Peyer's patch (tissue), 4 donors: ENCODE measurements at regions not wholly inside any gene's neighbourhood (a gene's known extent, or its start where the extent isn't known, plus 50 kb on each side); places are given as distances from the start of the nearest gene placed in this dataset.

ENCODE experiments used
- POLR2A ChIP-seq, 2 donors: fragments of 450-650 bp; IDR thresholded peaks; one replicate each; pipeline ENCODE4 v1.5.1; 2017; ENCODE audit warnings: antibody characterized with exemption in 2 of 2, mild to moderate bottlenecking in 2 of 2, moderate library complexity in 2 of 2
- TF ChIP-seq, protein P1 (sequence below), 6 experiments: fragments of 450-650 bp in 4 of 6; fragments of 200-600 bp in 2 of 6; sonication (generic) in 1 of 6; IDR thresholded peaks; one replicate each; pipeline ENCODE4 v1.5.1; 2017 to 2019; ENCODE audit warnings: antibody characterized with exemption in 6 of 6, mild to moderate bottlenecking in 3 of 6, moderate library complexity in 1 of 6

DNA sequence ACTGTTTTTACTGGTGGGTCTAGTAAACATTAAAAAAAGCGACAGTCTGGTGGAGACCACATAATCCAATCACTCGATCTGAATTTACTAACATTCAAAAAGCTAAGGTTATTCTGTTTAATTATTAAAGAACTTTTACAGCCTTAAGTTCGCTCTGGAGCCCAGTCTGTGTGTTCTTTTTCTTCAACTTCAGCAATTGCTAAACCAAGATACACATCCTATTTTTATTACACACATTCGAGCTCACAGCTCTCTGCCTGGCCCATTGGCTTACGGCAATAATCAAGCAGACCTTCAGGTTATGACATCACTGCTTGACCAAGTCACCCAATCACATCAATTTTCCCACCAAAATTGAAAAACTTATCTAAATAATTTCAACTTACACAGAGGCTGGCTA is 57.4 kb upstream of the PRSS16 start:
- TF ChIP-seq, protein P1, sequence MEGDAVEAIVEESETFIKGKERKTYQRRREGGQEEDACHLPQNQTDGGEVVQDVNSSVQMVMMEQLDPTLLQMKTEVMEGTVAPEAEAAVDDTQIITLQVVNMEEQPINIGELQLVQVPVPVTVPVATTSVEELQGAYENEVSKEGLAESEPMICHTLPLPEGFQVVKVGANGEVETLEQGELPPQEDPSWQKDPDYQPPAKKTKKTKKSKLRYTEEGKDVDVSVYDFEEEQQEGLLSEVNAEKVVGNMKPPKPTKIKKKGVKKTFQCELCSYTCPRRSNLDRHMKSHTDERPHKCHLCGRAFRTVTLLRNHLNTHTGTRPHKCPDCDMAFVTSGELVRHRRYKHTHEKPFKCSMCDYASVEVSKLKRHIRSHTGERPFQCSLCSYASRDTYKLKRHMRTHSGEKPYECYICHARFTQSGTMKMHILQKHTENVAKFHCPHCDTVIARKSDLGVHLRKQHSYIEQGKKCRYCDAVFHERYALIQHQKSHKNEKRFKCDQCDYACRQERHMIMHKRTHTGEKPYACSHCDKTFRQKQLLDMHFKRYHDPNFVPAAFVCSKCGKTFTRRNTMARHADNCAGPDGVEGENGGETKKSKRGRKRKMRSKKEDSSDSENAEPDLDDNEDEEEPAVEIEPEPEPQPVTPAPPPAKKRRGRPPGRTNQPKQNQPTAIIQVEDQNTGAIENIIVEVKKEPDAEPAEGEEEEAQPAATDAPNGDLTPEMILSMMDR (IDR thresholded peaks at IDR 0.05) = no peak
- TF ChIP-seq POLR2A (IDR thresholded peaks at IDR 0.05) = no peak
